ENCODE measurements at regions not wholly inside any gene's neighbourhood (a gene's known extent, or its start where the extent isn't known, plus 50 kb on each side); places are given as distances from the start of the nearest gene placed in this dataset.
"Not testable (repeated sequence)": the region's sequence is repeated elsewhere in the genome, so short reads cannot be mapped to it uniquely, and the experiment has no call there.

- peak; percentile 29 for DNase-seq (ENCODE audit: low read depth, low spot score)
- TF ChIP-seq, protein P1, sequence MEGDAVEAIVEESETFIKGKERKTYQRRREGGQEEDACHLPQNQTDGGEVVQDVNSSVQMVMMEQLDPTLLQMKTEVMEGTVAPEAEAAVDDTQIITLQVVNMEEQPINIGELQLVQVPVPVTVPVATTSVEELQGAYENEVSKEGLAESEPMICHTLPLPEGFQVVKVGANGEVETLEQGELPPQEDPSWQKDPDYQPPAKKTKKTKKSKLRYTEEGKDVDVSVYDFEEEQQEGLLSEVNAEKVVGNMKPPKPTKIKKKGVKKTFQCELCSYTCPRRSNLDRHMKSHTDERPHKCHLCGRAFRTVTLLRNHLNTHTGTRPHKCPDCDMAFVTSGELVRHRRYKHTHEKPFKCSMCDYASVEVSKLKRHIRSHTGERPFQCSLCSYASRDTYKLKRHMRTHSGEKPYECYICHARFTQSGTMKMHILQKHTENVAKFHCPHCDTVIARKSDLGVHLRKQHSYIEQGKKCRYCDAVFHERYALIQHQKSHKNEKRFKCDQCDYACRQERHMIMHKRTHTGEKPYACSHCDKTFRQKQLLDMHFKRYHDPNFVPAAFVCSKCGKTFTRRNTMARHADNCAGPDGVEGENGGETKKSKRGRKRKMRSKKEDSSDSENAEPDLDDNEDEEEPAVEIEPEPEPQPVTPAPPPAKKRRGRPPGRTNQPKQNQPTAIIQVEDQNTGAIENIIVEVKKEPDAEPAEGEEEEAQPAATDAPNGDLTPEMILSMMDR (IDR thresholded peaks at IDR 0.05; ENCODE audit: low read depth, low read length), result no peak
- H3K4me3 ChIP-seq (ENCODE audit: low read depth, low read length), result no peak overlapping the region
- in situ Hi-C loops (cut with HindIII; ENCODE audit: low sequenced_read_pairs), result no loop called here
Measured at GRCh38 chr13:44715287-44716230, 139.4 kb upstream of the TSC22D1 start.

GRCh38 chr13:44713788-44714469 is 137.8 kb upstream of the TSC22D1 start:
- TF ChIP-seq, protein P1 (IDR thresholded peaks at IDR 0.05; ENCODE audit: low read depth, low read length), result no peak
- in situ Hi-C loops (cut with HindIII; ENCODE audit: low sequenced_read_pairs), result no loop called here
- H3K4me3 ChIP-seq (ENCODE audit: low read depth, low read length), result no peak overlapping the region
- DNase-seq (ENCODE audit: low read depth, low spot score), result peak; percentile 96

GRCh38 chr13:44711706-44712105 is 135.6 kb upstream of the TSC22D1 start:
- in situ Hi-C loops (cut with HindIII; ENCODE audit: low sequenced_read_pairs), result no loop called here
- H3K4me3 ChIP-seq (ENCODE audit: low read depth, low read length), result no peak overlapping the region
- DNase-seq (ENCODE audit: low read depth, low spot score), result no peak
- TF ChIP-seq, protein P1 (IDR thresholded peaks at IDR 0.05; ENCODE audit: low read depth, low read length), result no peak

DNA sequence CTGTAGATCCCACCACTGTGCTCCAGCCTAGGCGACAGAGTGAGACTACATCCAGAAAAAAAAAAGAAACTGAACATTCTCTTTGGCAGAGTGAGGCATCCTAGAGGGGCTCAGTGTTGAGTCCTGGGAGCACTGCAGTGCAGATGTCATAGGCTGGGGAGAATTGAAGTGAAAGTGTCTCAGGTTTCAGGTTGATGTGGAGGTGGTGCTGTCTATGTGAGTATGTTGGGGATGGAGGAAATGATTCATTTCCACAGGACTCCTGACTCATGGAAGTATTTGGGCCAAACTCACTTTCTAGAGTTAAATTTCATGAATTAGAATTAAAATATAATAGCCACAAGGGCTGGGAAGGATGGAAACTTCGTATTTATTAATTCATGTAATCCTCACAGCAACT is 134.4 kb upstream of the TSC22D1 start:
- DNase-seq (ENCODE audit: low read depth, low spot score), result peak; percentile 96
- H3K4me3 ChIP-seq (ENCODE audit: low read depth, low read length), result no peak overlapping the region
- in situ Hi-C loops (cut with HindIII; ENCODE audit: low sequenced_read_pairs), result no loop called here
- TF ChIP-seq, protein P1 (IDR thresholded peaks at IDR 0.05; ENCODE audit: low read depth, low read length), result no peak

DNA sequence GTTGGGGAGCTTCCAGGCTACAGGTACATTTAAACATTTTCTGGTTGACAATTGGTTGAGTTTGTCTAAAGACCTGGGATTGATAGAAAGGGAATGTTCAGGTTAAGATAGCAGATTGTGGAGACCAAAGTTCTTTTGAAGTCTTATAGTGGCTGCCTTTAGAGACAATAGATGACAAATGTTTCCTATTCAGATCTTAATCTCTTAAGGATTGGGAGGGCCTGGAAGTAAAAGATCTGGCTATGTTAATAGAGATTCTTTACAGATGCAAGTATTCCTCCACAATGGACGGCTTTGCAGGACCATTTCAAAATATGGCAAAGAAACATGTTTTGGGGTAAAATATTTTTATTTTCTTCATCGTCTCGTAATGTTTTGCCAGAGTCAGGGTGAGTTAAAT is 128.7 kb upstream of the TSC22D1 start:
- in situ Hi-C loops (cut with HindIII; ENCODE audit: low sequenced_read_pairs); DNase-seq (ENCODE audit: low read depth, low spot score); H3K4me3 ChIP-seq (ENCODE audit: low read depth, low read length): not testable (repeated sequence)

DNA sequence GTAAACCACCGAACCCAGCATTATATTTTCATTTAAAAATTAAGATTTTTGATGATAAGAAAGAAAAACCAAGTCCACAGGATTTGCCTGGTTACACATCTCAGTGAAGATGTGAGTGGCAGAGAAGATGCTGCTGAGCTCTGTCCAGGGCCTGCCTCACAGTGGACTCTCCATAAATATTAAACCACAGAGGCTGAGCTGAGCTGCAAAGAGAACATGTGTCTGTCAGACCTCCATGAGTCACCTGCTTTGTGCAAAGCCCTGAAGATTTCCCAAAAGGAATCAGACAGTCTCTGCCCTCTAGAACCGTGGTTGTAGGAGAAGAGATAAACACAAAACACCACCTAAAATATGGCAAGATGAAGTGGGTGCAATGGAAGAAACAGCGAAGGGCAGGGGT is 127.2 kb upstream of the TSC22D1 start:
- TF ChIP-seq, protein P1 (IDR thresholded peaks at IDR 0.05; ENCODE audit: low read depth, low read length), result no peak
- H3K4me3 ChIP-seq (ENCODE audit: low read depth, low read length), result no peak overlapping the region
- DNase-seq (ENCODE audit: low read depth, low spot score), result peak; percentile 60
- in situ Hi-C loops (cut with HindIII; ENCODE audit: low sequenced_read_pairs), result no loop called here

- in situ Hi-C loops (cut with HindIII; ENCODE audit: low sequenced_read_pairs), result no loop called here
- TF ChIP-seq, protein P1 (IDR thresholded peaks at IDR 0.05; ENCODE audit: low read depth, low read length), result no peak
- no peak for DNase-seq (ENCODE audit: low read depth, low spot score)
- no peak overlapping the region for H3K4me3 ChIP-seq (ENCODE audit: low read depth, low read length)
Measured at GRCh38 chr13:44698066-44698465, 121.9 kb upstream of the TSC22D1 start.
